GM18861 (cell line): ENCODE measurements at regions not wholly inside any gene's neighbourhood (a gene's known extent, or its start where the extent isn't known, plus 50 kb on each side); places are given as distances from the start of the nearest gene placed in this dataset.

Experiments
- ATAC-seq: cut with Tn5 transposase; IDR thresholded peaks from one replicate; pipeline ENCODE4 v1.9.1; 2021; ENCODE audit not compliant: unreplicated experiment

GRCh38 chr11:32003335-32003734 is 87.5 kb upstream of the RCN1 start:
- no peak for ATAC-seq

- ATAC-seq = no peak
Measured at GRCh38 chr11:32002311-32002710, 88.6 kb upstream of the RCN1 start.

- ATAC-seq = no peak
Measured at GRCh38 chr11:31997955-31998354, 92.9 kb upstream of the RCN1 start.

GRCh38 chr11:31996159-31996881 is 94.6 kb upstream of the RCN1 start:
- no peak for ATAC-seq

- ATAC-seq = peak; percentile 86
Measured at GRCh38 chr11:31995525-31996094, 95.3 kb upstream of the RCN1 start.

GRCh38 chr11:31995032-31995431 is 95.8 kb upstream of the RCN1 start:
- no peak for ATAC-seq

- ATAC-seq = no peak
Measured at GRCh38 chr11:31987118-31988005, 103.5 kb upstream of the RCN1 start.

GRCh38 chr11:31986201-31986889 is 104.5 kb upstream of the RCN1 start:
- no peak for ATAC-seq

- no peak for ATAC-seq
Measured at GRCh38 chr11:31981457-31981856, 109.4 kb upstream of the RCN1 start.

- no peak for ATAC-seq
Measured at GRCh38 chr11:31977343-31977742, 113.5 kb upstream of the RCN1 start.

- no peak for ATAC-seq
Measured at GRCh38 chr11:31974366-31975136, 116.3 kb upstream of the RCN1 start.

- no peak for ATAC-seq
Measured at GRCh38 chr11:31973172-31973571, 117.7 kb upstream of the RCN1 start.

- no peak for ATAC-seq
Measured at GRCh38 chr11:31972623-31973022, 118.3 kb upstream of the RCN1 start.

GRCh38 chr11:31969359-31969702 is 121.5 kb upstream of the RCN1 start:
- no peak for ATAC-seq

GRCh38 chr11:31968461-31969358 is 122.2 kb upstream of the RCN1 start:
- ATAC-seq = no peak

GRCh38 chr11:31967404-31968130 is 123.3 kb upstream of the RCN1 start:
- no peak for ATAC-seq

GRCh38 chr11:31966846-31967245 is 124.0 kb upstream of the RCN1 start:
- no peak for ATAC-seq

GRCh38 chr11:31964181-31964580 is 126.7 kb upstream of the RCN1 start:
- ATAC-seq = no peak

GRCh38 chr11:31960126-31960525 is 130.7 kb upstream of the RCN1 start:
- no peak for ATAC-seq
